GM23248 (cell line): ENCODE measurements at regions not wholly inside any gene's neighbourhood (a gene's known extent, or its start where the extent isn't known, plus 50 kb on each side); places are given as distances from the start of the nearest gene placed in this dataset.

Source experiments
- EZH2 ChIP-seq: fragments of 200-600 bp; sonication (generic); IDR thresholded peaks from 2 replicates; pipeline ENCODE4 v1.6.1; 2018; ENCODE audit warnings: antibody characterized with exemption, mild to moderate bottlenecking; ENCODE audit not compliant: insufficient read depth, poor library complexity, severe bottlenecking
- EZH2phosphoT487 ChIP-seq: fragments of 200-600 bp; sonication (generic); IDR thresholded peaks from 2 replicates; pipeline ENCODE4 v1.6.1; 2018; ENCODE audit warnings: antibody characterized with exemption, moderate library complexity, mild to moderate bottlenecking, low read depth; ENCODE audit not compliant: insufficient read depth

DNA sequence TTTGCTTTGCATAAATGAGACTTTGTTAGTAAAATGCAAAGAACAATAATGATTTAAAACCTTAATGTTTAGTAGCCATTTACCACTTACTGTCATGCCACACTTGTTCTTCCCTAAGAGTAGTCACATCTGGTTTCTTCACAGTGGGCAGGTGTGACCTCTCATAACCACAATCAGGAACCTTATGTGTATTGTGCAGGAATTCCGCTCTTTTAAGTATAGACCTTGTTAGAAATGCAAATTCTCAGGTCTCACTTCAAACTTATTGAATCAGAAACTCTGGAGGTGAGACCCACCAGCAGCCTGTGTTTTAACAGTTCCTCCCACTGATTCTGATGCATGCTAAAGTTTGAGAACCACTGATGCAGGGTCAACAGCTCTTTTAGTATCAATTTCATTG is 518.8 kb upstream of the MEX3C start:
- no peak for TF ChIP-seq EZH2phosphoT487
- no peak for TF ChIP-seq EZH2
